Osteocyte (in vitro differentiated cells): ENCODE measurements at regions not wholly inside any gene's neighbourhood (a gene's known extent, or its start where the extent isn't known, plus 50 kb on each side); places are given as distances from the start of the nearest gene placed in this dataset.
A peak's percentile ranks its signal among the peaks of the same experiment; 100 is the strongest.
"Not testable (repeated sequence)": the region's sequence is repeated elsewhere in the genome, so short reads cannot be mapped to it uniquely, and the experiment has no call there.

Source experiments
- DNase-seq: peaks from one replicate; pipeline ENCODE4 v3.0.0; 2021; ENCODE audit warnings: mixed read lengths; ENCODE audit not compliant: unreplicated experiment; ENCODE audit errors: extremely low spot score
- H3K27ac Mint-ChIP-seq: one replicate; pipeline ENCODE4 v1.8.0; 2021; ENCODE audit warnings: mild to moderate bottlenecking, mixed read lengths; ENCODE audit not compliant: unreplicated experiment
- H3K27me3 Mint-ChIP-seq: one replicate; pipeline ENCODE4 v1.8.0; 2021; ENCODE audit warnings: mixed read lengths; ENCODE audit not compliant: unreplicated experiment
- H3K36me3 Mint-ChIP-seq: one replicate; pipeline ENCODE4 v1.8.0; 2021; ENCODE audit warnings: mixed read lengths; ENCODE audit not compliant: unreplicated experiment
- H3K4me1 Mint-ChIP-seq: one replicate; pipeline ENCODE4 v1.8.0; 2021; ENCODE audit warnings: mixed read lengths; ENCODE audit not compliant: unreplicated experiment
- H3K4me3 Mint-ChIP-seq: one replicate; pipeline ENCODE4 v1.8.0; 2021; ENCODE audit warnings: mild to moderate bottlenecking, moderate library complexity, mixed read lengths; ENCODE audit not compliant: unreplicated experiment
- H3K9me3 Mint-ChIP-seq: one replicate; pipeline ENCODE4 v1.8.0; 2021; ENCODE audit warnings: mixed read lengths; ENCODE audit not compliant: unreplicated experiment

DNA sequence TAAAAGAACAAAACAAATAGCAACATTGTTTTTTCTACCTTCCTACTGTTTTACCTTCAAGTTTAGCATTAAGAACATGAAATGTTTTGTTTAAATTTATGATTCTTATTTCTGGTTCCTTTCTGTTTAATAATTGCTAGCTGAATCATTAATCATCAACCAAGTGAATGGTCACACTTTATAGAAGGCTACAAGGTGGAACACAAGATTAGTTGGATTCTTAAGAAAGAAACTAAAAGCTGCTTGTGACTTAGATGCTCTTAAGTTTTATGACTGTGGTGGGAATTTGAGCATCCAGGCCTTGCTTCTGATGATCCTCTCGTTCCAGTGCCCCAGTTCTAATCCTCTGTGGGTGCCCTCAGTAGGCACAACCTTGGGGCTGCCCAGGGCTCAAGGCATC lies 947.5 kb upstream of the DEFB115 start:
- not testable (repeated sequence) for H3K4me1 Mint-ChIP-seq, H3K36me3 Mint-ChIP-seq, H3K27me3 Mint-ChIP-seq, H3K4me3 Mint-ChIP-seq, DNase-seq, H3K27ac Mint-ChIP-seq
- H3K9me3 Mint-ChIP-seq, result peaks cover 27% of the 10 kb centered on the region

GRCh38 chr20:30310385-30310784 lies 947.1 kb upstream of the DEFB115 start:
- not testable (repeated sequence) for H3K27ac Mint-ChIP-seq

GRCh38 chr20:30312220-30312619 lies 945.2 kb upstream of the DEFB115 start:
- H3K27me3 Mint-ChIP-seq, H3K36me3 Mint-ChIP-seq, H3K4me1 Mint-ChIP-seq, H3K27ac Mint-ChIP-seq, DNase-seq, H3K4me3 Mint-ChIP-seq: not testable (repeated sequence)
- H3K9me3 Mint-ChIP-seq, result peaks cover 25% of the 10 kb centered on the region

More at GRCh38 chr20:30310385-30310784, 947.1 kb upstream of the DEFB115 start:
- not testable (repeated sequence) for H3K27me3 Mint-ChIP-seq, H3K4me3 Mint-ChIP-seq, H3K36me3 Mint-ChIP-seq, H3K4me1 Mint-ChIP-seq, DNase-seq
- H3K9me3 Mint-ChIP-seq, result peaks cover 29% of the 10 kb centered on the region

DNA sequence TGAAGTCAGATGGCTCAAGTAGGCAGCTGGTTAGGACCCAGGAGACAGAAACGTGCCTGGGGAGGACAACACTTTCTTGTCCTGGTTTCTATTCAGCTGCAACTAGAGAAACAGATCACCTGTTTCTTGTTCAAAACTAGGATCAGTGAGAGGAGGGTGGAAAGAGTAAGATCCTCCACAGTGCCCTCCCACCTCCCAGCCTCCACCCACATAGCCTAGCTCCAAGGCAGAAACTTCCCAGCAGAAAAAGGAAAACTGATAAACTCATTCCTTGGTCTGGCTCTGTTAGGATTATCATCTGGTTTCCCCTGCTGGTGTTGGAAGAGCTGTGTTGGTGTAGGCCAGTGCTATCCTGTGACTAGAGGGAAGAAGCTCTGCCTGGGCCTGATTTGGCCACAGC lies 943.8 kb upstream of the DEFB115 start:
- not testable (repeated sequence) for H3K36me3 Mint-ChIP-seq, H3K4me3 Mint-ChIP-seq, H3K27ac Mint-ChIP-seq, H3K27me3 Mint-ChIP-seq, DNase-seq, H3K4me1 Mint-ChIP-seq
- H3K9me3 Mint-ChIP-seq, result peaks cover 25% of the 10 kb centered on the region

DNA sequence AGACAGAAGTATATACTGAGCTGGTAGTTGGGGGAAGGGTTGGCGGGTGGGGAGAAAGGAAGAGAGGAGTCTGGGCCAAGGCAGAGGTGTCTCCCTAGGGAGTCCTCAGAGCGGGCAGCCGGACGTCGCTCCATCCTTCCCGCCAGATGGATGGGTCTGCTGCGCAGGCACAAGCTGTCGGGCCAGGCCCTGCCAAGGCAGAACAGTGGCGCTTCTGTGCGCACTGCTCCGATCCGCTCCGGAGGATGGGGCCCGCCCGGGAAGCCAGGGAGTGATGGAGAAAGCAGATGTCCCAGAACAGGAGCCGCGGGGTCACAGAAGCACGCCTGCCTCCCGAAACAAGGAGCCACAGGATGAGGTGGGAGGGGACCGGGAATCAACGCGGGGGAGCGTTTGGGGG lies 941.4 kb upstream of the DEFB115 start:
- not testable (repeated sequence) for H3K36me3 Mint-ChIP-seq, DNase-seq, H3K4me3 Mint-ChIP-seq, H3K27ac Mint-ChIP-seq, H3K27me3 Mint-ChIP-seq, H3K4me1 Mint-ChIP-seq
- peaks cover 21% of the 10 kb centered on the region for H3K9me3 Mint-ChIP-seq

DNA sequence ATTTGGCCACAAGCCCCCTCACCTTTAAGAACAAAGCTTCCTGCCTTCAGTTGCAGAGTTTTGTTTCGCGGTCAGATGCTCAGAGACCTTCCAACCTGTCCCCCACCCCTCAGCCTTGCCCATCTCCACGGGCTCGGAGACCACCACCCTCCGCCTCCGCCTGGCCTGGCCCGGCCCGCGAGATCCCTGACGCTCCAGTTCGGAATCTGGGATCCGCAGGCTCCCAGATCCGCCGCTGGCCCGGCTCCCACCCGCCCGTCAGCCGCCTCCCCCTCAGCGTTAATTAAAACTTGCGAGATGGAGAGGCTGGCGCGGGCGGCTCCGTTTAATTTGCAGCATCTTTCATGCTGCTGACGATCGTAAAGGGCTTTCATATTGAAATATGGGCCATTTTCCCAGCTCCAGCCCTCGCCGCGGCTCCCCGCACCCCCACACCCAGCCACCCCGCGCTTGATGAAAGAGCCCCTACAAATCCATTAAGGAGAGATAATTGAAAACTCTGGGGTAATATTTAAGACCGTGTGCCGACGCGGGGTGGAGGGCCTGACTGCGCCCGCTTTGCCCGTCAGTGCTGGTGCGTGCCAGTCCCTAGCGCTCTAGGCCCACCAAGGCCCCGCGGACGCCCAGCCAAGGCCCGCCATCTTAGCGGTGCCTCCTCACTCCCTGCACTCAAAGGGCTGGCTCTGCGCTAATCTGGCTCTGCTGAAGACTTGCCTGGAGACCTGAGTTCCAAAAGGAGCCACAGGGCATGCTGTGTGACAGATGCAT lies 940.7 kb upstream of the DEFB115 start:
- H3K27ac Mint-ChIP-seq, H3K36me3 Mint-ChIP-seq, H3K27me3 Mint-ChIP-seq, H3K4me3 Mint-ChIP-seq, DNase-seq, H3K4me1 Mint-ChIP-seq: not testable (repeated sequence)
- peaks cover 20% of the 10 kb centered on the region for H3K9me3 Mint-ChIP-seq

DNA sequence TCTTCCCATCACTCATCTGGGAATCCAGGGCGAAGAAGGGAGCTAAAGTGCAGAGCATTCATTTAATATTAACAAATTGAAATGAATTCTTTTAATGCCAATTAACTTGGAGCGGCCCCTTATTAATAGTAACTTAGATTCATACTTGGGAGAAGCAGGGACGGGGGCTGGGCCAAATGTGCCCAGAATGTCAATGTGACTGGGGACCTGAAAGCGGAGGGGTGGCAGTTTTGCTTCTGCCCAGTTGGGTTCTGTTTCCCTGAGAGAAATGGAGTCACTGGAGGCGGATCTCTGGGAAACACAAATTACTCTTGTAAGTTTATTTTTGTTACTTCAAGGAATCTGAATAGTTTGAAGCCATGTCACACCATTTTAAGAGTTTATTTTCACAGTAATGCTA lies 923.7 kb upstream of the DEFB115 start:
- not testable (repeated sequence) for H3K36me3 Mint-ChIP-seq, H3K4me3 Mint-ChIP-seq, H3K27ac Mint-ChIP-seq, H3K27me3 Mint-ChIP-seq, H3K4me1 Mint-ChIP-seq, DNase-seq
- H3K9me3 Mint-ChIP-seq, result peaks cover 23% of the 10 kb centered on the region

DNA sequence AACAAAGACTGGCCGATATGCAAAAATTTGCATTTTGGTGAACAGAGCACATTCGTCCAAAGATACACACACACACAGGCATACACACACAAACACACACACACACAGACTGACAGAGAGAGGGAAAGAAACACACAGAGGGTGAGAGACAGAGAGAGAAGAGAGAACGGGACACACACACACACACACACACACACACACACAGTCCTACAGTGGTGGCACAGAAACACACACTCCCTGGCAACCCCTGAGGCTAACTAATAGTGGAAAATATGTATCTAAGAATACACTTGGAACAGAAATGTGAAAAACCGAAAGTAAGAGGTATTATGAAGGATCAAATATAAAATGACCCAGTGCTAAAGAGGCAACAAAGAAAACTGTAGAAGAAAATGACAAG lies 919.9 kb upstream of the DEFB115 start:
- H3K4me3 Mint-ChIP-seq, H3K27ac Mint-ChIP-seq, DNase-seq, H3K4me1 Mint-ChIP-seq, H3K27me3 Mint-ChIP-seq, H3K36me3 Mint-ChIP-seq: not testable (repeated sequence)
- H3K9me3 Mint-ChIP-seq, result peaks cover 25% of the 10 kb centered on the region

GRCh38 chr20:30348932-30349331 lies 908.5 kb upstream of the DEFB115 start:
- H3K27ac Mint-ChIP-seq, H3K4me1 Mint-ChIP-seq, H3K27me3 Mint-ChIP-seq, H3K4me3 Mint-ChIP-seq, DNase-seq, H3K36me3 Mint-ChIP-seq: not testable (repeated sequence)
- peaks cover 21% of the 10 kb centered on the region for H3K9me3 Mint-ChIP-seq

DNA sequence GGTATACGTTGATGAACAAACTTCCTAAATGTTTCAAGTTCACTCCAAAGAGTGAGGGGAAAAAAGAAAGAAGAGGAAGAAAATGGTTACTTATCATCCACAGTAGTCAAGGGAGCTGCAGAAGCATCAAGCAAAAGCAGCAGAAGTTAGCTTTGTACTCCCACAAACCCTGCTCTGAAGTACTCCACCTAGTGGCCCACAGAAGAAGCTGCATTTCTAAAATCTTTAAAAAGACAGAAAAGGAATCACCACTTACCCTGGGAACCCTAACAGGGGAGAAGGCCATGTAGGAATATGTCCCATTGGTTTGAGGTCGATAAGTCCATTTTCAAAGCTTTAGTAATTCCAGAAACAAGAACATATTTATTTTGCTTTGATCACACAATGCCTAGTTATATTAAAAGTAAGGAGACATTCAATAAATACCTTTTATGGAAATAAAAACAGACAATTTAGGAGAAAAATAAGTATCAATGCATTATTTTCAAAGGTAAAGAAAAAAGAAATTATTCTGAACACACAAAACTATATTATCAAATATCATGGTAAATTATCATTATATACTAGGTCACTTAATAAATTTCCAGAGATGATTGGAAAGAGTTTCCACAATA lies 900.5 kb upstream of the DEFB115 start:
- H3K9me3 Mint-ChIP-seq, result peaks cover 36% of the 10 kb centered on the region
- DNase-seq, H3K27ac Mint-ChIP-seq, H3K27me3 Mint-ChIP-seq, H3K36me3 Mint-ChIP-seq, H3K4me3 Mint-ChIP-seq, H3K4me1 Mint-ChIP-seq: not testable (repeated sequence)

GRCh38 chr20:30361756-30362155 lies 895.7 kb upstream of the DEFB115 start:
- not testable (repeated sequence) for DNase-seq, H3K27me3 Mint-ChIP-seq, H3K27ac Mint-ChIP-seq, H3K4me3 Mint-ChIP-seq, H3K36me3 Mint-ChIP-seq, H3K4me1 Mint-ChIP-seq
- peaks cover 42% of the 10 kb centered on the region for H3K9me3 Mint-ChIP-seq

- not testable (repeated sequence) for H3K27ac Mint-ChIP-seq, H3K4me3 Mint-ChIP-seq, H3K36me3 Mint-ChIP-seq, H3K4me1 Mint-ChIP-seq, H3K27me3 Mint-ChIP-seq
- peaks cover 36% of the 10 kb centered on the region for H3K9me3 Mint-ChIP-seq
- DNase-seq, result peak; percentile 75
These were observed 881.1 kb upstream of the DEFB115 start for GRCh38 chr20:30376430-30376766.
